ENCODE measurements at regions not wholly inside any gene's neighbourhood (a gene's known extent, or its start where the extent isn't known, plus 50 kb on each side); places are given as distances from the start of the nearest gene placed in this dataset.
A peak's percentile ranks its signal among the peaks of the same experiment; 100 is the strongest.

- DNase-seq, result no peak
Measured at GRCh38 chr20:50242548-50242862, 51.9 kb downstream of the CEBPB start.

DNA sequence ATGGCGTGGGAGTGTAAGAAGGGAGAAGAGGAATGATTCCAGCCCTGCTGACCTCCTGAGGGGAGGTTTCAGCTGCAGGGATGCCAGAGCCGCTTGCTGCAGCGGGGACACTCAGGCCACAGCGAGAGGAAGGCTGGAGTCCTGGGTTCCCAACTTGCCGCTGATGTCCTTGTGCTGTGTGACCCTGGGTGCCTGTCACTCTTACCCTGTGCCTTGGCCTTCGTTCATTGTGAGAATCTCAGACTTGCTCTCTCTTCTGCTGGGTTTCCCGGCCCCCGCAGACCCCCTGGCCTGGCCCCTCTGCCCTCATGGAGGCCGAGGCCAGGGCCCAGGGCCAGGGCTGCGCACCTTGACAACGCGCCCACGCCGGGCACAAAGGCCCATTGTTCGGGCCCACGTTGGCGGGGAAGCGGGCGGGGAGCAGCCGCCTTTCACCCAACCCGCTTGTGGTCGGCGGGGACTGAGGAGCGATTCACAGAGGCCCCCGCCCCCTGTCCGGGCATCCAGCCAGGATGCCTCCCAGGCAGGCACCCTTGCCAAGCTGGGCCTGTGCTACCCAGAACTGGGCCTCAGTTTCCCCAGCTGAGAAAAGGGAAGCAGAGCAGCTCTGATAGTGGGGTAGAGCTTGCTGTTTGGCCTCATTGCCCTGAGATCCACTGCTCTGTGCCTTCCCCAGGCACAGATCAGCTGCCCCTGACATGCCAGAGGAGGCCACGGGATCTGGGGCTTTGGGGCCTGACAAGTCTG lies 52.4 kb downstream of the CEBPB start:
- no peak for DNase-seq

DNA sequence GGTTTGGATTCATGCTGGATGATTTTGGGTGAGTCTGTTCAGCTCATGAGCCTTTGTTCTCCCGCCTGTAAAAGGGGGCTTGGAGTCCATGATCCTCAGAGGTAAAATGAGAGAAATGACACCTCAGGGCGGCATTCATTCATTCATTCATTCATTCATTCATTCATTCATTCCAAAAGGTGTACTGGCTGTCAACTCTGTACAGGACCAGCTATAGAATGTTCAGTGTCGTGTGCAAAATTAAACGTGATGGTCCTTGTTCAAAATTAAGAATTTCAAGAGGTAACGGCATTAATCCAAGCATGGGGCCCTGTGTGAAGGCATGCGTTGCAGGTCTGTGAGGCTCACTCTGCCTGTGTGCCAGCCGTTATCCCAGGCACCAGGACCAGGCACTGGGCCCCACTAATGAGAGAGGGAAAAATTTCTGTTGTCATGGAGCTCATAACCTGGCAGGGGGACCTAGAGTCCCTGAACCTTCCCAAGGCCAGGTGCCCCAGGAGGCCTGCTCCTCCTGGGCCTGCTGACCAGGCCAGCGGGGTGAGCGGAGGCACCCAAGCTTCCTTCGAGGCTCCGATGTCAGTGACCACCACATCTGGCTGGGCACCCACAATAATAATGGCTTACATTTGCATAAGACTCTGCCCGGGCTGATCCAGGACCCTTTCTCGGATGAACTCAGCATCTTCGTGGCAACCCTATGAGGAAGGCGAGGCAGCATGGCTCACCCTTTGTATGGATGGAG lies 53.2 kb downstream of the CEBPB start:
- DNase-seq, result no peak

- DNase-seq, result no peak
Measured at GRCh38 chr20:50244352-50245149, 53.9 kb downstream of the CEBPB start.

DNA sequence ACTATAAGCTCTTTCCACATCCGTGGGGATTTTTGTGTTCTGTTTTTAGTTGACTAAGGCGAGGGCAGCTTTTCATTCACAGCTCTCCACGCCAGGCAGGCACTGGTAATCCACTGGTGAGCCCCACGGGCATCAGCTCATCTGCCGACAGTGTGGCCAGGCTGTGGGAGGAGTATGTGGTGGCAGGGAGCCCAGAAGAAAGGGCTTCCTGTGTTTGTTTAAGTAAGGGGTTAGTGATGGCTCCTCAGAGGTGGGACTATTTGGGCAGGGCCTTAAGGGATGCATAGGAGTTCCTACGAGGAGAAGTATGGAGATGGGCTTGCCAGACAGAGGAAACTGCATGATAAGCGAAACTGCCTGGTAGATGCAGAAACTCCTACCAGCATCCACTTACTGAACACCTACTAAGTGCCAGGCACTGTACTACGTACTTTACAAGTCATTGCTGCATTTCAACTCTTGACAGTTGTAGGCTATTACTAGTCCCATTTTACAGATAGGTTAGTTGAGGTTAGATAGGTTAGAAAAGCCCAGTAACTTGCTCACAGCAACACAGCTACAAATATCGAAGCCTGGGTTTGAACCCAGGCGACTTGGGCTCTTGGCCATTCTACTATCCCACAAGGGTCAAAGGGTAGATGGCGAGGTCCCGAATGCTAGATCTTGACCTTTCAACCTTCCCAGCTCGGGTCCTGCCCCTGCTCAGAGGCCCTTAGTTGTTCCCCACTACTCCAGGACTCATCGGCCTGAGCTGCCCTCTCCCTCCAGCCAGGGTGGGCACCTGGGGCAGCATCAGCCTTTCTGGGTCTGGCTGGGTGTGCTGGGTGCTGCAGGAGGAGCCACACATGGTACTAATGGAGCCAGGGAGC lies 55.1 kb downstream of the CEBPB start:
- DNase-seq, result peak; percentile 15 to 55

DNA sequence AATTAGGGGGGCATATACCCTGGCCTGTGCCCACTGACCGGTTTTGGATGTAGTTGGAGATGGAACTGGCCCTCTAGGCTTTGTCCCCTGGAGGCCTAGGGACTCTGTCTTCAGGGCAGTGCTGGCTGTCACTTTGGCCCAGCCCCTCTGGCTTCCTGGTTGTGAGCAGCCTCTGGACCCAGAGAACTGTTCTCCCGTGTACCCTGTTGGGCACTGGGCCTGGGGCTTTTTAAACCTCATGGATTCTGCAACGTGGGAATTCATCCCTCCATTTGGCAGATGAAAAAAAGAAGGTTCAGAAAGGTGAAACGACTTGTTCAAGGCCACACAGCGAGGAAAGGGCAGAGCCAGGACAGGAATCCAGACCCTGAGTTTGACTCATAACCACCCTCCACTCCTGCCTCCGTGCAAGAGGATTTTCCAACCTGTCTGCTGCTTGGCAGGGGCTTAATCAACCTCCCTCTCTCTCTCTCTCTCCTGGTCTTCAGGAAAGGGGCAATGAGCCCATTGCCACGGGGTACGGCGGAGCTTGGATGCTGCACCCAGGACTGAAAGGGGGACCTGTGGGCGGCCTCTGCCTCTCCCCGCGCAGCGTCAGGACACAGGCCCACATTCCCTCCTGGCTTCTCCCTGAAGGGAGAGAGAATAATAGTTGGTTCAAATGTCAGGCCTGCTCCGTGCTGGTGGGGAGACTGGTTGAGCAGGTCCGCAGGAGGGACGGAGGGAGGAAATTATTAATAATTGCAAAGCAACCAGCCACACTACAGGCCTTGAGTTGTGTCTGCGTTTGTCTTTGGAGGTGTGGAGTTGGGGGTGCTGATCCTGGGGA lies 56.0 kb downstream of the CEBPB start:
- no peak for DNase-seq

- DNase-seq, result no peak
Measured at GRCh38 chr20:50247196-50248094, 56.8 kb downstream of the CEBPB start.

- peak; percentile 72 to 90 for DNase-seq
Measured at GRCh38 chr20:50248104-50248641, 57.5 kb downstream of the CEBPB start.

GRCh38 chr20:50249447-50250388 lies 59.1 kb downstream of the CEBPB start:
- DNase-seq, result no peak

GRCh38 chr20:50250679-50251382 lies 60.2 kb downstream of the CEBPB start:
- DNase-seq, result peak in 1 of 2 donors; percentile 59

GRCh38 chr20:50251383-50251748 lies 60.7 kb downstream of the CEBPB start:
- DNase-seq, result no peak

- peak in 1 of 2 donors; percentile 31 for DNase-seq
Measured at GRCh38 chr20:50251992-50252511, 61.4 kb downstream of the CEBPB start.

- DNase-seq, result peak; percentile 94 to 98
Measured at GRCh38 chr20:50252701-50253100, 62.1 kb downstream of the CEBPB start.

GRCh38 chr20:50253101-50253500 lies 62.5 kb downstream of the CEBPB start:
- no peak for DNase-seq

DNA sequence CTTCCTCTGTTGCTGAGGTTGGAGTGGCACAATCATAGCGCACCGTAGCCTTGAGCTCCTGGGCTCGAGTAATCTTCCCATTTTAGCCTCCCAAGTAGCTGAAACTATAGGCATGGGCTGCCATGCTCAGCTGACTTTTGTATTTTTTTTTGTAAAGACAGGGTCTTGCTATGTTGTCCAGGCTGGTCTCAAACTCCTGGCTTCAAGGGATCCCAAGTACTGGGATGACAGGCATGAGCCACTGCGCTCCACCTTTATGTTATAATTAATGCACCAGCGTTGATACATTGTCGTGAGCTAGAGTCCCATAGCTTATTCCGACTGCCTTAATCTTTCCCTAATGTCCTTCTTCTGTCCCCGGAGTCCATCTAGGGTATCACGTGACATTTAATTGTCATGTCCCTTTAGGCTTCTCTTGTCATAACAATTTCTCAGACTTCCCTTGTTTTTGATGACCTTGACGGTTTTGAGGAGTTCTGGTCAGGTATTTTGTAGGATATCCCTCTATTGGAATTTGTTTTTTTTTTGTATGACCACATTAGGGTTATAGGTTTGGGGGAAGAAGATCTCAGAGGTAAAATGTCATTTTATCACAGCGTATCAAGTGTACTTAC lies 63.9 kb downstream of the CEBPB start:
- DNase-seq, result no peak

DNA sequence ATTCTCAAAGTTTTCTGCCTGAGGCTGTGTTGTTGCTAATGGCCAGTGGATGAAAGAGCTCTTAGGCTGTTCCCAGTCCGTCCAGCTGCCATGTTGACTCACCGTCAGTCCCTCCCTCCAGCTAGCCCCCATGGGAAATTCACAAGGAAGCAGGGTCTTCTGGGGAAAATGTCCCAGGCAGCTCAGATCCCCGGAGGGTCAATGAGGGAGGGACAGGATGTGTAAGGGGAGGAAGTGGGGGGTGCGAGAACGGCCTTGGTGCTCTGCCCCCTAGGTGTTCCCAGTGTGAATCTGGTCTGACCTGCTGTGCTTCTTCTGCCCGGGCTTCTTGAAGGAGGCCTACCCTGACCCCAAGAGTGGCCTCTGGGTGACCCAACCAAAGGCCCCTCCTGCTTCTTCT lies 65.9 kb downstream of the CEBPB start:
- DNase-seq, result no peak

DNA sequence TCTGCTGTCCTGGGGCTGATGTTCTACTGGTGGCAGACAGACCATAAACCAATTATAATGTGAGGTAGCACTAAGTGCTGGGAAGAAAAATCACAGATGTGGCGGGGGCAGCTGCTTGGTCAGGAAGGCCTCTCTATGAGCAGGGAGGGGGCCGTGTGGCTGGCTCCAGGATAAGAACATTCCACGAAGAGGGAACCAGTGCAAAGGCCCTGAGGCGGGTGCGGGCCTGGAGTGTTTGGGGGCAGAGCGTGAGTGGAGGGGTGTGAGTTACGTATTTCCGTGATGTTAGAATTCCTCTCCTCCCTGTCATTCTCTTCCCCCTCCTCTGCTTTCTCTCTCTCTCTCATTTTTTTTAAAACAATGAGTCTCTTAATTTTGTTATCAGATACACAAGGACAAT lies 67.2 kb downstream of the CEBPB start:
- DNase-seq, result no peak

Measured in inflammatory macrophage (primary cell).